SKM-1 treated with dmso at 0.1 percent for 144 hours (cell line): ENCODE measurements at regions not wholly inside any gene's neighbourhood (a gene's known extent, or its start where the extent isn't known, plus 50 kb on each side); places are given as distances from the start of the nearest gene placed in this dataset.

Source experiments
- DNase-seq: peaks from one replicate; lab custom pipeline; 2025; ENCODE audit not compliant: unreplicated experiment; lab: John Stamatoyannopoulos, UW

GRCh38 chr6:145247692-145248419 lies 487.5 kb downstream of the EPM2A start:
- DNase-seq = peak; percentile 9

GRCh38 chr6:145250436-145250835 lies 484.9 kb downstream of the EPM2A start:
- no peak for DNase-seq

GRCh38 chr6:145252737-145253136 lies 482.6 kb downstream of the EPM2A start:
- DNase-seq = no peak

- DNase-seq = no peak
Observed at GRCh38 chr6:145254649-145255401, 480.5 kb downstream of the EPM2A start.

GRCh38 chr6:145257704-145258103 lies 477.6 kb downstream of the EPM2A start:
- DNase-seq = no peak

- DNase-seq = no peak
Observed at GRCh38 chr6:145258122-145258521, 477.2 kb downstream of the EPM2A start.

- no peak for DNase-seq
Observed at GRCh38 chr6:145260484-145261175, 474.7 kb downstream of the EPM2A start.

- DNase-seq = no peak
Observed at GRCh38 chr6:145261758-145262157, 473.6 kb downstream of the EPM2A start.

GRCh38 chr6:145262771-145263170 lies 472.5 kb downstream of the EPM2A start:
- no peak for DNase-seq

GRCh38 chr6:145263778-145264211 lies 471.5 kb downstream of the EPM2A start:
- DNase-seq = no peak

GRCh38 chr6:145266432-145267075 lies 468.8 kb downstream of the EPM2A start:
- DNase-seq = no peak

GRCh38 chr6:145267076-145267867 lies 468.0 kb downstream of the EPM2A start:
- DNase-seq = no peak

- no peak for DNase-seq
Observed at GRCh38 chr6:145270464-145270863, 464.9 kb downstream of the EPM2A start.

- no peak for DNase-seq
Observed at GRCh38 chr6:145271040-145271439, 464.3 kb downstream of the EPM2A start.

- DNase-seq = no peak
Observed at GRCh38 chr6:145271577-145271976, 463.7 kb downstream of the EPM2A start.

GRCh38 chr6:145272246-145272645 lies 463.1 kb downstream of the EPM2A start:
- DNase-seq = no peak

GRCh38 chr6:145273136-145273535 lies 462.2 kb downstream of the EPM2A start:
- no peak for DNase-seq

GRCh38 chr6:145274083-145274482 lies 461.2 kb downstream of the EPM2A start:
- no peak for DNase-seq

GRCh38 chr6:145275019-145275418 lies 460.3 kb downstream of the EPM2A start:
- DNase-seq = no peak

GRCh38 chr6:145275787-145276186 lies 459.5 kb downstream of the EPM2A start:
- DNase-seq = no peak

GRCh38 chr6:145276756-145277155 lies 458.6 kb downstream of the EPM2A start:
- DNase-seq = no peak
